Spleen (tissue), 7 donors: ENCODE measurements at regions not wholly inside any gene's neighbourhood (a gene's known extent, or its start where the extent isn't known, plus 50 kb on each side); places are given as distances from the start of the nearest gene placed in this dataset.

ENCODE experiments used
- CTCF ChIP-seq, 11 experiments: fragments of 200-600 bp in 7 of 11; fragments of 450-650 bp in 4 of 11; sonication (generic) in 4 of 11; IDR thresholded peaks in 8 of 11; conservative IDR thresholded peaks in 3 of 11; 1 replicate in 7 of 11; 2 replicates in 4 of 11; pipeline versions ENCODE4 v1.4.0 to v1.8.0; 2016 to 2021; ENCODE audit warnings: antibody characterized with exemption in 11 of 11, inconsistent platforms in 4 of 11, mild to moderate bottlenecking in 1 of 11
- POLR2A ChIP-seq, 3 donors: fragments of 450-650 bp; IDR thresholded peaks; one replicate each; pipeline ENCODE4 v1.5.1; 2017; ENCODE audit warnings: antibody characterized with exemption in 3 of 3, mild to moderate bottlenecking in 1 of 3
- POLR2AphosphoS5 ChIP-seq, 3 donors: sonication (generic); formaldehyde crosslinking; IDR thresholded peaks; one replicate each; pipeline ENCODE4 v1.5.1; 2017; ENCODE audit warnings: antibody characterized with exemption in 3 of 3
- donor health status: DM: no; HTN: no; CAD: no; lungs with moderate emphysema.
- donor health status: DM: no; HTN: no; CAD: no.
- donor health status: DM: no; HTN: no; CAD: no.

GRCh38 chr3:72328755-72329277 lies 519.4 kb downstream of the SHQ1 start:
- TF ChIP-seq CTCF (IDR thresholded peaks at IDR 0.05 in 8 of 11, conservative IDR thresholded peaks at IDR 0.05 in 3 of 11) (no peak), POLR2AphosphoS5 (IDR thresholded peaks at IDR 0.05) (no peak), POLR2A (IDR thresholded peaks at IDR 0.05) (no peak)
